Endothelial cell (in vitro differentiated cells): ENCODE measurements at regions not wholly inside any gene's neighbourhood (a gene's known extent, or its start where the extent isn't known, plus 50 kb on each side); places are given as distances from the start of the nearest gene placed in this dataset.

ENCODE experiments used
- DNase-seq: peaks from one replicate; pipeline ENCODE4 v3.0.0; 2021; ENCODE audit warnings: low spot score
- H3K27ac Mint-ChIP-seq: one replicate; pipeline ENCODE4 v1.8.0; 2021; ENCODE audit warnings: mixed read lengths, inconsistent platforms; ENCODE audit not compliant: unreplicated experiment
- H3K27me3 Mint-ChIP-seq: one replicate; pipeline ENCODE4 v1.8.0; 2021; ENCODE audit warnings: mild to moderate bottlenecking, moderate library complexity, mixed read lengths, inconsistent platforms; ENCODE audit not compliant: unreplicated experiment
- H3K36me3 Mint-ChIP-seq: one replicate; pipeline ENCODE4 v1.8.0; 2021; ENCODE audit warnings: mild to moderate bottlenecking, low read depth, mixed read lengths, inconsistent platforms; ENCODE audit not compliant: unreplicated experiment
- H3K4me1 Mint-ChIP-seq: one replicate; pipeline ENCODE4 v1.8.0; 2021; ENCODE audit warnings: mild to moderate bottlenecking, mixed read lengths, inconsistent platforms; ENCODE audit not compliant: unreplicated experiment
- H3K4me3 Mint-ChIP-seq: one replicate; pipeline ENCODE4 v1.8.0; 2021; ENCODE audit warnings: mild to moderate bottlenecking, mixed read lengths, inconsistent platforms; ENCODE audit not compliant: unreplicated experiment
- H3K9me3 Mint-ChIP-seq: one replicate; pipeline ENCODE4 v1.8.0; 2021; ENCODE audit warnings: mixed read lengths, inconsistent platforms; ENCODE audit not compliant: unreplicated experiment
- CTCF ChIP-seq: fragments of 200-600 bp; sonication (generic); IDR thresholded peaks from one replicate; pipeline ENCODE4 v1.5.0; 2021; ENCODE audit warnings: antibody characterized with exemption; ENCODE audit not compliant: unreplicated experiment

GRCh38 chr6:140636908-140637402, 1262.5 kb upstream of the CITED2 start:
- H3K27ac Mint-ChIP-seq = no peak overlapping the region
- TF ChIP-seq CTCF = no peak
- DNase-seq = no peak
- H3K4me1 Mint-ChIP-seq = no peaks in the 10 kb centered on the region
- H3K36me3 Mint-ChIP-seq = no peaks in the 10 kb centered on the region
- H3K9me3 Mint-ChIP-seq = no peaks in the 10 kb centered on the region
- no peak overlapping the region for H3K4me3 Mint-ChIP-seq
- no peaks in the 10 kb centered on the region for H3K27me3 Mint-ChIP-seq

- H3K4me3 Mint-ChIP-seq = no peak overlapping the region
- no peak for DNase-seq
- no peak overlapping the region for H3K27ac Mint-ChIP-seq
- H3K36me3 Mint-ChIP-seq = no peaks in the 10 kb centered on the region
- no peaks in the 10 kb centered on the region for H3K9me3 Mint-ChIP-seq
- H3K27me3 Mint-ChIP-seq = no peaks in the 10 kb centered on the region
- TF ChIP-seq CTCF = no peak
- H3K4me1 Mint-ChIP-seq = no peaks in the 10 kb centered on the region
Observed at GRCh38 chr6:140636271-140636907, 1261.9 kb upstream of the CITED2 start.

- no peak for DNase-seq
- TF ChIP-seq CTCF = no peak
- H3K27me3 Mint-ChIP-seq = no peaks in the 10 kb centered on the region
- H3K36me3 Mint-ChIP-seq = peaks cover 12% of the 10 kb centered on the region
- H3K4me1 Mint-ChIP-seq = no peaks in the 10 kb centered on the region
- no peak overlapping the region for H3K27ac Mint-ChIP-seq
- H3K4me3 Mint-ChIP-seq = no peak overlapping the region
- peaks cover 10% of the 10 kb centered on the region for H3K9me3 Mint-ChIP-seq
Observed at GRCh38 chr6:140627002-140627401, 1252.6 kb upstream of the CITED2 start.

- Mint-ChIP-seq H3K27ac (no peak overlapping the region), H3K9me3 (peaks cover 13% of the 10 kb centered on the region), H3K4me3 (no peak overlapping the region), H3K4me1 (no peaks in the 10 kb centered on the region), H3K36me3 (peaks cover 12% of the 10 kb centered on the region), H3K27me3 (no peaks in the 10 kb centered on the region)
- no peak for DNase-seq
- TF ChIP-seq CTCF = no peak
Observed at GRCh38 chr6:140623498-140623897, 1249.0 kb upstream of the CITED2 start.

- Mint-ChIP-seq H3K36me3 (peaks cover 3% of the 10 kb centered on the region), H3K4me3 (no peak overlapping the region), H3K27ac (no peak overlapping the region), H3K9me3 (peaks cover 7% of the 10 kb centered on the region), H3K27me3 (no peaks in the 10 kb centered on the region), H3K4me1 (no peaks in the 10 kb centered on the region)
- no peak for DNase-seq
- no peak for TF ChIP-seq CTCF
Observed at GRCh38 chr6:140620496-140620895, 1246.0 kb upstream of the CITED2 start.
